K562 (cell line): ENCODE measurements at regions not wholly inside any gene's neighbourhood (a gene's known extent, or its start where the extent isn't known, plus 50 kb on each side); places are given as distances from the start of the nearest gene placed in this dataset.

Experiments used
- HNRNPUL1 ChIP-seq: fragments of 200-400 bp; formaldehyde crosslinking; IDR thresholded peaks from 2 replicates; pipeline ENCODE4 v1.6.1; 2017; ENCODE audit warnings: low read length
- U2AF2 ChIP-seq: fragments of 200-400 bp; formaldehyde crosslinking; optimal IDR thresholded peaks from 2 replicates; pipeline ENCODE3; 2017; ENCODE audit warnings: low read depth, mild to moderate bottlenecking, low read length
- ZC3H4 ChIP-seq: sonication (generic); formaldehyde crosslinking; IDR thresholded peaks from 2 replicates; pipeline ENCODE4 v1.9.0; 2021; ENCODE audit warnings: missing genetic modification reagents, borderline replicate concordance
- TF ChIP-seq, protein P1 (sequence below): fragments of 200-800 bp; sonication (Bioruptor generic); IDR thresholded peaks from 2 replicates; pipeline ENCODE4 v1.6.1; 2016; ENCODE audit warnings: missing genetic modification characterization, missing compliant biosample characterization
- TF ChIP-seq, protein P2 (sequence below): fragments of 450-650 bp; IDR thresholded peaks from 2 replicates; pipeline ENCODE4 v1.6.1; 2018; ENCODE audit not compliant: partially characterized antibody
- TF ChIP-seq, protein P3 (sequence below): conservative IDR thresholded peaks from 2 replicates; pipeline ENCODE4 v1.6.1; 2011; ENCODE audit warnings: low read depth, mild to moderate bottlenecking, low read length; ENCODE audit not compliant: control insufficient read depth
- TF ChIP-seq, protein P4 (sequence below), 2 experiments: fragments of 450-650 bp in 1 of 2; sonication (generic) in 1 of 2; formaldehyde crosslinking in 1 of 2; IDR thresholded peaks; 2 replicates each; pipeline versions ENCODE4 v1.7.1 to v1.9.0; 2016 to 2022; ENCODE audit warnings: inconsistent platforms in 1 of 2, mild to moderate bottlenecking in 1 of 2, missing genetic modification reagents in 1 of 2

DNA sequence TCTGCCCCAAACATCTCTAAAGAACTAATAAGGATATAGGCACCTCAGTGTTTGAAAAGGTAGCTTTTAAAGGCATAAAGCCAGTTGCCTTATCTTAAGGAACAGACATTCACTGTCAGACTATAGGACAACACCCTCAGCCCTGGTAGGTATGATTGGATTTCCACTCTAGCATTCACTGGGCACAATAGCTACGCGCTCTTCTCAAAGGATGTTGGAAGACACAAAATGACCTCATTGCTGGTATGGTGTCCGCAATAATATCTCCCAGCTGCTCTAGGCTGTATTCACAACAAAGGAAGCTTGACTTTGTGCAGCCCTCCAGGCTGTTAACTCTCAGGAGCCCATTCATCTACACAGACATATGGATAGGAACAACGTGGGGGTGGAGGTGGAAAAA lies 119.4 kb upstream of the CXADR start (continued):
- TF ChIP-seq, protein P1, sequence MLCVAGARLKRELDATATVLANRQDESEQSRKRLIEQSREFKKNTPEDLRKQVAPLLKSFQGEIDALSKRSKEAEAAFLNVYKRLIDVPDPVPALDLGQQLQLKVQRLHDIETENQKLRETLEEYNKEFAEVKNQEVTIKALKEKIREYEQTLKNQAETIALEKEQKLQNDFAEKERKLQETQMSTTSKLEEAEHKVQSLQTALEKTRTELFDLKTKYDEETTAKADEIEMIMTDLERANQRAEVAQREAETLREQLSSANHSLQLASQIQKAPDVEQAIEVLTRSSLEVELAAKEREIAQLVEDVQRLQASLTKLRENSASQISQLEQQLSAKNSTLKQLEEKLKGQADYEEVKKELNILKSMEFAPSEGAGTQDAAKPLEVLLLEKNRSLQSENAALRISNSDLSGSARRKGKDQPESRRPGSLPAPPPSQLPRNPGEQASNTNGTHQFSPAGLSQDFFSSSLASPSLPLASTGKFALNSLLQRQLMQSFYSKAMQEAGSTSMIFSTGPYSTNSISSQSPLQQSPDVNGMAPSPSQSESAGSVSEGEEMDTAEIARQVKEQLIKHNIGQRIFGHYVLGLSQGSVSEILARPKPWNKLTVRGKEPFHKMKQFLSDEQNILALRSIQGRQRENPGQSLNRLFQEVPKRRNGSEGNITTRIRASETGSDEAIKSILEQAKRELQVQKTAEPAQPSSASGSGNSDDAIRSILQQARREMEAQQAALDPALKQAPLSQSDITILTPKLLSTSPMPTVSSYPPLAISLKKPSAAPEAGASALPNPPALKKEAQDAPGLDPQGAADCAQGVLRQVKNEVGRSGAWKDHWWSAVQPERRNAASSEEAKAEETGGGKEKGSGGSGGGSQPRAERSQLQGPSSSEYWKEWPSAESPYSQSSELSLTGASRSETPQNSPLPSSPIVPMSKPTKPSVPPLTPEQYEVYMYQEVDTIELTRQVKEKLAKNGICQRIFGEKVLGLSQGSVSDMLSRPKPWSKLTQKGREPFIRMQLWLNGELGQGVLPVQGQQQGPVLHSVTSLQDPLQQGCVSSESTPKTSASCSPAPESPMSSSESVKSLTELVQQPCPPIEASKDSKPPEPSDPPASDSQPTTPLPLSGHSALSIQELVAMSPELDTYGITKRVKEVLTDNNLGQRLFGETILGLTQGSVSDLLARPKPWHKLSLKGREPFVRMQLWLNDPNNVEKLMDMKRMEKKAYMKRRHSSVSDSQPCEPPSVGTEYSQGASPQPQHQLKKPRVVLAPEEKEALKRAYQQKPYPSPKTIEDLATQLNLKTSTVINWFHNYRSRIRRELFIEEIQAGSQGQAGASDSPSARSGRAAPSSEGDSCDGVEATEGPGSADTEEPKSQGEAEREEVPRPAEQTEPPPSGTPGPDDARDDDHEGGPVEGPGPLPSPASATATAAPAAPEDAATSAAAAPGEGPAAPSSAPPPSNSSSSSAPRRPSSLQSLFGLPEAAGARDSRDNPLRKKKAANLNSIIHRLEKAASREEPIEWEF (CRISPR knock-in tag), result no peak
- TF ChIP-seq ZC3H4 (CRISPR knock-in tag), result no peak
- TF ChIP-seq, protein P2, sequence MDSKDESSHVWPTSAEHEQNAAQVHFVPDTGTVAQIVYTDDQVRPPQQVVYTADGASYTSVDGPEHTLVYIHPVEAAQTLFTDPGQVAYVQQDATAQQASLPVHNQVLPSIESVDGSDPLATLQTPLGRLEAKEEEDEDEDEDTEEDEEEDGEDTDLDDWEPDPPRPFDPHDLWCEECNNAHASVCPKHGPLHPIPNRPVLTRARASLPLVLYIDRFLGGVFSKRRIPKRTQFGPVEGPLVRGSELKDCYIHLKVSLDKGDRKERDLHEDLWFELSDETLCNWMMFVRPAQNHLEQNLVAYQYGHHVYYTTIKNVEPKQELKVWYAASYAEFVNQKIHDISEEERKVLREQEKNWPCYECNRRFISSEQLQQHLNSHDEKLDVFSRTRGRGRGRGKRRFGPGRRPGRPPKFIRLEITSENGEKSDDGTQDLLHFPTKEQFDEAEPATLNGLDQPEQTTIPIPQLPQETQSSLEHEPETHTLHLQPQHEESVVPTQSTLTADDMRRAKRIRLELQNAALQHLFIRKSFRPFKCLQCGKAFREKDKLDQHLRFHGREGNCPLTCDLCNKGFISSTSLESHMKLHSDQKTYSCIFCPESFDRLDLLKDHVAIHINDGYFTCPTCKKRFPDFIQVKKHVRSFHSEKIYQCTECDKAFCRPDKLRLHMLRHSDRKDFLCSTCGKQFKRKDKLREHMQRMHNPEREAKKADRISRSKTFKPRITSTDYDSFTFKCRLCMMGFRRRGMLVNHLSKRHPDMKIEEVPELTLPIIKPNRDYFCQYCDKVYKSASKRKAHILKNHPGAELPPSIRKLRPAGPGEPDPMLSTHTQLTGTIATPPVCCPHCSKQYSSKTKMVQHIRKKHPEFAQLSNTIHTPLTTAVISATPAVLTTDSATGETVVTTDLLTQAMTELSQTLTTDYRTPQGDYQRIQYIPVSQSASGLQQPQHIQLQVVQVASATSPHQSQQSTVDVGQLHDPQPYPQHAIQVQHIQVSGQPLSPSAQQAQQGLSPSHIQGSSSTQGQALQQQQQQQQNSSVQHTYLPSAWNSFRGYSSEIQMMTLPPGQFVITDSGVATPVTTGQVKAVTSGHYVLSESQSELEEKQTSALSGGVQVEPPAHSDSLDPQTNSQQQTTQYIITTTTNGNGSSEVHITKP, result no peak
- TF ChIP-seq, protein P3, sequence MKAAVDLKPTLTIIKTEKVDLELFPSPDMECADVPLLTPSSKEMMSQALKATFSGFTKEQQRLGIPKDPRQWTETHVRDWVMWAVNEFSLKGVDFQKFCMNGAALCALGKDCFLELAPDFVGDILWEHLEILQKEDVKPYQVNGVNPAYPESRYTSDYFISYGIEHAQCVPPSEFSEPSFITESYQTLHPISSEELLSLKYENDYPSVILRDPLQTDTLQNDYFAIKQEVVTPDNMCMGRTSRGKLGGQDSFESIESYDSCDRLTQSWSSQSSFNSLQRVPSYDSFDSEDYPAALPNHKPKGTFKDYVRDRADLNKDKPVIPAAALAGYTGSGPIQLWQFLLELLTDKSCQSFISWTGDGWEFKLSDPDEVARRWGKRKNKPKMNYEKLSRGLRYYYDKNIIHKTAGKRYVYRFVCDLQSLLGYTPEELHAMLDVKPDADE, result no peak
- TF ChIP-seq U2AF2, result no peak
- TF ChIP-seq HNRNPUL1, result no peak
- TF ChIP-seq, protein P4, sequence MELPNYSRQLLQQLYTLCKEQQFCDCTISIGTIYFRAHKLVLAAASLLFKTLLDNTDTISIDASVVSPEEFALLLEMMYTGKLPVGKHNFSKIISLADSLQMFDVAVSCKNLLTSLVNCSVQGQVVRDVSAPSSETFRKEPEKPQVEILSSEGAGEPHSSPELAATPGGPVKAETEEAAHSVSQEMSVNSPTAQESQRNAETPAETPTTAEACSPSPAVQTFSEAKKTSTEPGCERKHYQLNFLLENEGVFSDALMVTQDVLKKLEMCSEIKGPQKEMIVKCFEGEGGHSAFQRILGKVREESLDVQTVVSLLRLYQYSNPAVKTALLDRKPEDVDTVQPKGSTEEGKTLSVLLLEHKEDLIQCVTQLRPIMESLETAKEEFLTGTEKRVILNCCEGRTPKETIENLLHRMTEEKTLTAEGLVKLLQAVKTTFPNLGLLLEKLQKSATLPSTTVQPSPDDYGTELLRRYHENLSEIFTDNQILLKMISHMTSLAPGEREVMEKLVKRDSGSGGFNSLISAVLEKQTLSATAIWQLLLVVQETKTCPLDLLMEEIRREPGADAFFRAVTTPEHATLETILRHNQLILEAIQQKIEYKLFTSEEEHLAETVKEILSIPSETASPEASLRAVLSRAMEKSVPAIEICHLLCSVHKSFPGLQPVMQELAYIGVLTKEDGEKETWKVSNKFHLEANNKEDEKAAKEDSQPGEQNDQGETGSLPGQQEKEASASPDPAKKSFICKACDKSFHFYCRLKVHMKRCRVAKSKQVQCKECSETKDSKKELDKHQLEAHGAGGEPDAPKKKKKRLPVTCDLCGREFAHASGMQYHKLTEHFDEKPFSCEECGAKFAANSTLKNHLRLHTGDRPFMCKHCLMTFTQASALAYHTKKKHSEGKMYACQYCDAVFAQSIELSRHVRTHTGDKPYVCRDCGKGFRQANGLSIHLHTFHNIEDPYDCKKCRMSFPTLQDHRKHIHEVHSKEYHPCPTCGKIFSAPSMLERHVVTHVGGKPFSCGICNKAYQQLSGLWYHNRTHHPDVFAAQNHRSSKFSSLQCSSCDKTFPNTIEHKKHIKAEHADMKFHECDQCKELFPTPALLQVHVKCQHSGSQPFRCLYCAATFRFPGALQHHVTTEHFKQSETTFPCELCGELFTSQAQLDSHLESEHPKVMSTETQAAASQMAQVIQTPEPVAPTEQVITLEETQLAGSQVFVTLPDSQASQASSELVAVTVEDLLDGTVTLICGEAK (IDR thresholded peaks at IDR 0.05), result no peak
- TF ChIP-seq, protein P4 (CRISPR knock-in tag; IDR thresholded peaks at IDR 0.05), result no peak
